HepG2 (cell line): ENCODE measurements at regions not wholly inside any gene's neighbourhood (a gene's known extent, or its start where the extent isn't known, plus 50 kb on each side); places are given as distances from the start of the nearest gene placed in this dataset.

ENCODE experiments used
- FOXC1 ChIP-seq: sonication (generic); formaldehyde crosslinking; IDR thresholded peaks from 2 replicates; pipeline ENCODE4 v1.8.0; 2022; ENCODE audit warnings: mild to moderate bottlenecking, missing genetic modification reagents, borderline replicate concordance
- HES4 ChIP-seq: sonication (generic); formaldehyde crosslinking; IDR thresholded peaks from 2 replicates; pipeline ENCODE4 v1.9.0; 2021; ENCODE audit warnings: mild to moderate bottlenecking, missing genetic modification reagents, borderline replicate concordance
- IRX3 ChIP-seq: sonication (generic); formaldehyde crosslinking; IDR thresholded peaks from 2 replicates; pipeline ENCODE4 v1.8.1; 2023; ENCODE audit warnings: mild to moderate bottlenecking, low read depth, missing genetic modification reagents, borderline replicate concordance
- MYC ChIP-seq: sonication (generic); formaldehyde crosslinking; IDR thresholded peaks from 2 replicates; pipeline ENCODE4 v1.9.0; 2021; ENCODE audit warnings: missing genetic modification reagents, borderline replicate concordance
- NFYC ChIP-seq: IDR thresholded peaks from 2 replicates; pipeline ENCODE4 v1.6.1; 2016; ENCODE audit warnings: missing genetic modification reagents, missing compliant biosample characterization
- NPAS2 ChIP-seq: sonication (generic); formaldehyde crosslinking; IDR thresholded peaks from 2 replicates; pipeline ENCODE4 v1.8.0; 2022; ENCODE audit warnings: mild to moderate bottlenecking, missing genetic modification reagents, borderline replicate concordance
- PHF5A ChIP-seq: IDR thresholded peaks from one replicate; pipeline ENCODE4 v1.6.1; 2018; ENCODE audit warnings: low read depth, missing genetic modification reagents; ENCODE audit not compliant: unreplicated experiment
- SNAPC5 ChIP-seq: sonication (generic); formaldehyde crosslinking; IDR thresholded peaks from 2 replicates; pipeline ENCODE4 v1.8.1; 2023; ENCODE audit warnings: mild to moderate bottlenecking, missing genetic modification reagents, borderline replicate concordance
- USF2 ChIP-seq, 2 experiments: sonication (generic) in 1 of 2; formaldehyde crosslinking in 1 of 2; IDR thresholded peaks; 2 replicates each; pipeline versions ENCODE4 v1.5.1 to v1.6.1; 2011 to 2020; ENCODE audit warnings: borderline replicate concordance in 1 of 2, low read depth in 1 of 2, low read length in 1 of 2, mild to moderate bottlenecking in 1 of 2, missing genetic modification reagents in 1 of 2, moderate library complexity in 1 of 2
- ZNF234 ChIP-seq: sonication (generic); formaldehyde crosslinking; conservative IDR thresholded peaks from 2 replicates; pipeline ENCODE4 v1.5.1; 2020; ENCODE audit warnings: mild to moderate bottlenecking, missing genetic modification reagents
- ZNF543 ChIP-seq: sonication (generic); formaldehyde crosslinking; IDR thresholded peaks from 2 replicates; pipeline ENCODE4 v1.4.0; 2020; ENCODE audit warnings: mild to moderate bottlenecking, missing genetic modification reagents
- TF ChIP-seq, protein P1 (sequence below): sonication (generic); formaldehyde crosslinking; IDR thresholded peaks from 2 replicates; pipeline ENCODE4 v1.4.0; 2020; ENCODE audit warnings: mild to moderate bottlenecking, low read depth, missing genetic modification reagents
- TF ChIP-seq, protein P2 (sequence below): sonication (generic); formaldehyde crosslinking; IDR thresholded peaks from 2 replicates; pipeline ENCODE4 v1.5.0; 2020; ENCODE audit warnings: mild to moderate bottlenecking, missing genetic modification reagents

DNA sequence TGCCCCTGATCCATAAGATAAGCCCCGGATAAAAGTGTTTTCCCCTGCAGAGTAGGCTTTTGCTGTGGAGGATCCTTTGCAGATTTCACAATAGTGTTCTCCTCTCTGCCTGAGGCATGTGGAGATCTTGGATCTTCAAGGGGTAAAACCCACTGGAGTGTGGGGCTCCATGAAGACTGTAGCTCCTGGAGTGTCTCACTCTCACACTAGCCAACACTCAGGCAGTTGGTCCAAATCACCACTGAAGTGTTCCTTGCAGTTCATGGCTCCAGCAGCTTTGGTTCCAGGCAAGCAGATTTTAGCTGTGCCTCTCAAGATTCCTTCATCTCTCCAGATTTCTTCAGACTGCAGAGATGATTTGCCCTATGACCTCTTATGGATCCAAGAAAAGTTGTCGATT is 665.3 kb downstream of the TNS3 start (continued):
- no peak for TF ChIP-seq USF2 (IDR thresholded peaks at IDR 0.05; ENCODE audit: low read depth, low read length)
- no peak for TF ChIP-seq USF2 (CRISPR knock-in tag; IDR thresholded peaks at IDR 0.05; ENCODE audit: borderline replicate concordance)
- TF ChIP-seq FOXC1, result no peak
- TF ChIP-seq, protein P1, sequence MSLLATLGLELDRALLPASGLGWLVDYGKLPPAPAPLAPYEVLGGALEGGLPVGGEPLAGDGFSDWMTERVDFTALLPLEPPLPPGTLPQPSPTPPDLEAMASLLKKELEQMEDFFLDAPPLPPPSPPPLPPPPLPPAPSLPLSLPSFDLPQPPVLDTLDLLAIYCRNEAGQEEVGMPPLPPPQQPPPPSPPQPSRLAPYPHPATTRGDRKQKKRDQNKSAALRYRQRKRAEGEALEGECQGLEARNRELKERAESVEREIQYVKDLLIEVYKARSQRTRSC (CRISPR knock-in tag), result no peak
- TF ChIP-seq, protein P2, sequence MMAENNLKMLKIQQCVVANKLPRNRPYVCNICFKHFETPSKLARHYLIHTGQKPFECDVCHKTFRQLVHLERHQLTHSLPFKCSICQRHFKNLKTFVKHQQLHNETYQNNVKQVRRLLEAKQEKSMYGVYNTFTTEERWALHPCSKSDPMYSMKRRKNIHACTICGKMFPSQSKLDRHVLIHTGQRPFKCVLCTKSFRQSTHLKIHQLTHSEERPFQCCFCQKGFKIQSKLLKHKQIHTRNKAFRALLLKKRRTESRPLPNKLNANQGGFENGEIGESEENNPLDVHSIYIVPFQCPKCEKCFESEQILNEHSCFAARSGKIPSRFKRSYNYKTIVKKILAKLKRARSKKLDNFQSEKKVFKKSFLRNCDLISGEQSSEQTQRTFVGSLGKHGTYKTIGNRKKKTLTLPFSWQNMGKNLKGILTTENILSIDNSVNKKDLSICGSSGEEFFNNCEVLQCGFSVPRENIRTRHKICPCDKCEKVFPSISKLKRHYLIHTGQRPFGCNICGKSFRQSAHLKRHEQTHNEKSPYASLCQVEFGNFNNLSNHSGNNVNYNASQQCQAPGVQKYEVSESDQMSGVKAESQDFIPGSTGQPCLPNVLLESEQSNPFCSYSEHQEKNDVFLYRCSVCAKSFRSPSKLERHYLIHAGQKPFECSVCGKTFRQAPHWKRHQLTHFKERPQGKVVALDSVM, result no peak
- no peak for TF ChIP-seq NPAS2 (CRISPR knock-in tag)
- no peak for TF ChIP-seq NFYC (CRISPR knock-in tag)
- no peak for TF ChIP-seq MYC (CRISPR knock-in tag)
- no peak for TF ChIP-seq PHF5A (CRISPR knock-in tag)
- TF ChIP-seq ZNF234 (CRISPR knock-in tag), result no peak
- no peak for TF ChIP-seq HES4
- TF ChIP-seq IRX3 (CRISPR knock-in tag), result no peak
- no peak for TF ChIP-seq ZNF543 (CRISPR knock-in tag)
- TF ChIP-seq SNAPC5 (CRISPR knock-in tag), result no peak
